Stomach (tissue), 8 donors: ENCODE measurements at regions not wholly inside any gene's neighbourhood (a gene's known extent, or its start where the extent isn't known, plus 50 kb on each side); places are given as distances from the start of the nearest gene placed in this dataset.
"Not testable (repeated sequence)": the region's sequence is repeated elsewhere in the genome, so short reads cannot be mapped to it uniquely, and the experiment has no call there.

Experiments
- DNase-seq, 2 donors: peaks; one replicate each; pipeline versions ENCODE4 v3.0.0 to v3.0.0-alpha.2; 2013 to 2019
- H3K27ac ChIP-seq, 5 donors: fragments of 200-600 bp in 4 of 5; sonication (generic) in 4 of 5; one replicate each; pipeline ENCODE4 v1.5.1; 2013 to 2019; ENCODE audit warnings: mild to moderate bottlenecking in 1 of 5, moderate library complexity in 1 of 5
- H3K27me3 ChIP-seq, 3 donors: fragments of 200-600 bp; sonication (generic); one replicate each; pipeline ENCODE4 v1.5.1; 2017 to 2019; ENCODE audit warnings: mixed run types in 1 of 3
- H3K36me3 ChIP-seq, 4 donors: fragments of 200-600 bp; sonication (generic); 1 replicate in 3 of 4; 2 replicates in 1 of 4; pipeline ENCODE4 v1.5.1; 2016 to 2019
- H3K4me1 ChIP-seq, 4 donors: fragments of 200-600 bp; sonication (generic); one replicate each; pipeline ENCODE4 v1.5.1; 2016 to 2019
- H3K4me3 ChIP-seq, 4 donors: fragments of 200-600 bp; sonication (generic) in 3 of 4; one replicate each; pipeline ENCODE4 v1.5.1; 2016 to 2019; ENCODE audit warnings: mild to moderate bottlenecking in 1 of 4
- H3K9me3 ChIP-seq, 4 donors: fragments of 200-600 bp; sonication (generic); one replicate each; pipeline ENCODE4 v1.5.1; 2016 to 2019
- CTCF ChIP-seq, 7 experiments: fragments of 450-650 bp in 4 of 7; fragments of 200-600 bp in 3 of 7; sonication (generic) in 3 of 7; IDR thresholded peaks; one replicate each; pipeline ENCODE4 v1.5.1; 2016 to 2019; ENCODE audit warnings: antibody characterized with exemption in 7 of 7, control low read depth in 2 of 7, mild to moderate bottlenecking in 1 of 7
- EP300 ChIP-seq: sonication (generic); formaldehyde crosslinking; IDR thresholded peaks from one replicate; pipeline ENCODE4 v1.6.1; 2017; ENCODE audit warnings: antibody characterized with exemption
- POLR2A ChIP-seq, 4 donors: fragments of 450-650 bp; IDR thresholded peaks; one replicate each; pipeline ENCODE4 v1.6.1; 2016; ENCODE audit warnings: antibody characterized with exemption in 4 of 4, control low read depth in 2 of 4, mild to moderate bottlenecking in 1 of 4, moderate library complexity in 1 of 4
- POLR2AphosphoS5 ChIP-seq, 3 donors: sonication (generic); formaldehyde crosslinking; IDR thresholded peaks; one replicate each; pipeline ENCODE4 v1.6.1; 2016; ENCODE audit warnings: antibody characterized with exemption in 3 of 3
- WGBS, 5 donors: extraction: QIAGEN DNeasy Blood & Tissue Kit in 3 of 5; methylation state at CpG; one replicate each; pipeline versions ENCODE4 v1.1.5 to v1.1.7; 2013 to 2018; 5-methylcytosine and 5-hydroxymethylcytosine counted together
- intact Hi-C: fragments of 100-400 bp; cut with DNase I; formaldehyde crosslinking; loops from one replicate; pipeline ENCODE4 v1.15.1; 2023; ENCODE audit warnings: low total_unique reads
- donor health status: healthy with polysubstance abuse.
- donor health status: Bipolar disorder and iron deficiency.
- donor health status: healthy.

GRCh38 chr2:53610260-53610659 lies 157.3 kb upstream of the CHAC2 start:
- Histone ChIP-seq H3K27ac (no peak overlapping the region), H3K36me3 (no peaks in the 10 kb centered on the region), H3K4me1 (no peaks in the 10 kb centered on the region), H3K4me3 (no peak overlapping the region), H3K27me3 (no peaks in the 10 kb centered on the region), H3K9me3 (no peaks in the 10 kb centered on the region)
- TF ChIP-seq CTCF (IDR thresholded peaks at IDR 0.05) = no peak
- TF ChIP-seq POLR2A (IDR thresholded peaks at IDR 0.05) = no peak
- no peak for TF ChIP-seq POLR2AphosphoS5 (IDR thresholded peaks at IDR 0.05)
- no peak for TF ChIP-seq EP300
- DNase-seq = no peak
- intact Hi-C loops = no loop called here

GRCh38 chr2:53609551-53609950 lies 158.1 kb upstream of the CHAC2 start:
- intact Hi-C loops = no loop called here
- H3K27me3 ChIP-seq = no peaks in the 10 kb centered on the region
- DNase-seq = no peak
- H3K4me1 ChIP-seq = no peaks in the 10 kb centered on the region
- H3K9me3 ChIP-seq = no peaks in the 10 kb centered on the region
- no peak overlapping the region for H3K4me3 ChIP-seq
- no peak overlapping the region for H3K27ac ChIP-seq
- no peak for TF ChIP-seq POLR2AphosphoS5 (IDR thresholded peaks at IDR 0.05)
- no peak for TF ChIP-seq EP300
- TF ChIP-seq CTCF (IDR thresholded peaks at IDR 0.05) = no peak
- no peak for TF ChIP-seq POLR2A (IDR thresholded peaks at IDR 0.05)
- H3K36me3 ChIP-seq = no peaks in the 10 kb centered on the region
- 89 to 96% (median 92%) methylated on average over 6 of the region's 6 CpGs for WGBS, 5 donors

GRCh38 chr2:53608293-53608692 lies 159.3 kb upstream of the CHAC2 start:
- TF ChIP-seq CTCF (IDR thresholded peaks at IDR 0.05) (no peak), EP300 (no peak), POLR2A (IDR thresholded peaks at IDR 0.05) (no peak), POLR2AphosphoS5 (IDR thresholded peaks at IDR 0.05) (no peak)
- no peak for DNase-seq
- no peaks in the 10 kb centered on the region for H3K36me3 ChIP-seq
- no peaks in the 10 kb centered on the region for H3K9me3 ChIP-seq
- 87 to 95% (median 92%) methylated on average over 5 of the region's 5 CpGs for whole genome bisulfite sequencing, 5 donors
- no peak overlapping the region for H3K27ac ChIP-seq
- no peaks in the 10 kb centered on the region for H3K4me1 ChIP-seq
- no peaks in the 10 kb centered on the region for H3K27me3 ChIP-seq
- intact Hi-C loops = no loop called here
- no peak overlapping the region for H3K4me3 ChIP-seq

- H3K4me3 ChIP-seq = no peak overlapping the region
- intact Hi-C loops = no loop called here
- TF ChIP-seq CTCF (IDR thresholded peaks at IDR 0.05) (no peak), POLR2A (IDR thresholded peaks at IDR 0.05) (no peak), EP300 (no peak), POLR2AphosphoS5 (IDR thresholded peaks at IDR 0.05) (no peak)
- peak in 1 of 2 donors; percentile 48 for DNase-seq
- H3K4me1 ChIP-seq = no peaks in the 10 kb centered on the region
- no peaks in the 10 kb centered on the region for H3K27me3 ChIP-seq
- H3K9me3 ChIP-seq = no peaks in the 10 kb centered on the region
- WGBS, 5 donors = 64 to 78% (median 76%) methylated on average over 3 of the region's 3 CpGs
- no peak overlapping the region for H3K27ac ChIP-seq
- no peaks in the 10 kb centered on the region for H3K36me3 ChIP-seq
Measured at GRCh38 chr2:53600815-53601214, 166.8 kb upstream of the CHAC2 start.

- DNase-seq, intact Hi-C loops: not testable (repeated sequence)
- WGBS, 5 donors = 81 to 87% (median 85%) methylated on average over 33 to 38 of the region's 38 CpGs
Measured at GRCh38 chr2:53586733-53587612, 180.6 kb upstream of the CHAC2 start.

More at GRCh38 chr2:53586733-53587612, 180.6 kb upstream of the CHAC2 start:
- not testable (repeated sequence) for H3K4me3 ChIP-seq, H3K27ac ChIP-seq, H3K4me1 ChIP-seq, H3K27me3 ChIP-seq, H3K36me3 ChIP-seq, H3K9me3 ChIP-seq
